Astrocyte of the spinal cord (primary cell): ENCODE measurements at regions not wholly inside any gene's neighbourhood (a gene's known extent, or its start where the extent isn't known, plus 50 kb on each side); places are given as distances from the start of the nearest gene placed in this dataset.
"Not testable (repeated sequence)": the region's sequence is repeated elsewhere in the genome, so short reads cannot be mapped to it uniquely, and the experiment has no call there.

Experiments
- DNase-seq: peaks from one replicate; pipeline ENCODE4 v3.0.0; 2011; ENCODE audit warnings: low read depth, low spot score
- H3K4me3 ChIP-seq: 2 replicates; pipeline ENCODE4 v1.5.1; 2011; ENCODE audit warnings: low read depth, mild to moderate bottlenecking, low read length, moderate library complexity
- in situ Hi-C: cut with HindIII; loops from 2 replicates; pipeline ENCODE4 v1.10.0; 2017; ENCODE audit warnings: low sequenced_read_pairs
- TF ChIP-seq, protein P1 (sequence below): IDR thresholded peaks from 2 replicates; pipeline ENCODE4 v1.5.1; 2012; ENCODE audit warnings: low read depth, mild to moderate bottlenecking, low read length, inconsistent platforms

DNA sequence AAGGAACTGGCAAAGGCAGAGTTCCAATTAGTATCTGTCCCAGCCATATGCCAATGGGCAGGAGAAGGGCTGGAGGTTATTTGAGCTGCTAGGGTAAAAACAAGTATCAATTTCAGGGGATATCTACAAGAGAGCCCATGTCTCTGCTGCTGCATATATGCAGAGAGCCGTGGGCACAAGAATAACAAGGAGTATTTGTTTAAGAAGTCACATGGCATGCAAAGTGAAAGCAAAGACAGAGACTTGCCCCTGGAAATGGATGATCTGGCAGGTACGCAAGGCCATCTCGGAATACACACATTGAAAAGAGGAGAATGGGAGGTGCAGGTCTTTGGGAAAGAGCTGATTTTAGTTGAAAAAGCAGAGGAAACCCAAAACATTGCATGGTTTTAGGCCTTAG lies 170.6 kb downstream of the EVA1A start:
- TF ChIP-seq, protein P1, sequence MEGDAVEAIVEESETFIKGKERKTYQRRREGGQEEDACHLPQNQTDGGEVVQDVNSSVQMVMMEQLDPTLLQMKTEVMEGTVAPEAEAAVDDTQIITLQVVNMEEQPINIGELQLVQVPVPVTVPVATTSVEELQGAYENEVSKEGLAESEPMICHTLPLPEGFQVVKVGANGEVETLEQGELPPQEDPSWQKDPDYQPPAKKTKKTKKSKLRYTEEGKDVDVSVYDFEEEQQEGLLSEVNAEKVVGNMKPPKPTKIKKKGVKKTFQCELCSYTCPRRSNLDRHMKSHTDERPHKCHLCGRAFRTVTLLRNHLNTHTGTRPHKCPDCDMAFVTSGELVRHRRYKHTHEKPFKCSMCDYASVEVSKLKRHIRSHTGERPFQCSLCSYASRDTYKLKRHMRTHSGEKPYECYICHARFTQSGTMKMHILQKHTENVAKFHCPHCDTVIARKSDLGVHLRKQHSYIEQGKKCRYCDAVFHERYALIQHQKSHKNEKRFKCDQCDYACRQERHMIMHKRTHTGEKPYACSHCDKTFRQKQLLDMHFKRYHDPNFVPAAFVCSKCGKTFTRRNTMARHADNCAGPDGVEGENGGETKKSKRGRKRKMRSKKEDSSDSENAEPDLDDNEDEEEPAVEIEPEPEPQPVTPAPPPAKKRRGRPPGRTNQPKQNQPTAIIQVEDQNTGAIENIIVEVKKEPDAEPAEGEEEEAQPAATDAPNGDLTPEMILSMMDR = no peak
- DNase-seq = no peak
- in situ Hi-C loops = no loop called here
- H3K4me3 ChIP-seq = no peak overlapping the region

- TF ChIP-seq, protein P1 = no peak
- in situ Hi-C loops = no loop called here
- no peak overlapping the region for H3K4me3 ChIP-seq
- DNase-seq = no peak
Measured at GRCh38 chr2:75389271-75389670, 171.5 kb downstream of the EVA1A start.

DNA sequence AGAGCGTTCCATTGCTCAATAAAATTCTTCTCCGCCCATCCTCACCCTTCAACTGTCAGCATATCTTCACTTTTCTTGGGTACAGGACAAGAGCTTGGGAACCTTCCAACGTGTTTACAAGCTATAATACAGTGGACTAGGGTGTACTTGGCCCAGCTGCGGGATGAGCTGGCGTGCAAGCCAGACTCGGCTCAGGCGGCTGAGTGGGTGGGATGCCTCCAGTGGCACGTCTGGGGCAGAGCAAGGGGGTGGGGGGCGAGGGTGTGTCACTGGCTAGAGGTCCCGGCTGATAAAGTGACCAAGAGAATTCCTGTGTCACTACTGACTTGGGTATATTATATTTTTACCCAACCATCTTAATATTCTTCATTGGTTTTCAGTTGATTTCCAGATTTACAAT lies 179.7 kb downstream of the EVA1A start:
- in situ Hi-C loops = no loop called here
- TF ChIP-seq, protein P1 = no peak
- no peak for DNase-seq
- H3K4me3 ChIP-seq = no peak overlapping the region

DNA sequence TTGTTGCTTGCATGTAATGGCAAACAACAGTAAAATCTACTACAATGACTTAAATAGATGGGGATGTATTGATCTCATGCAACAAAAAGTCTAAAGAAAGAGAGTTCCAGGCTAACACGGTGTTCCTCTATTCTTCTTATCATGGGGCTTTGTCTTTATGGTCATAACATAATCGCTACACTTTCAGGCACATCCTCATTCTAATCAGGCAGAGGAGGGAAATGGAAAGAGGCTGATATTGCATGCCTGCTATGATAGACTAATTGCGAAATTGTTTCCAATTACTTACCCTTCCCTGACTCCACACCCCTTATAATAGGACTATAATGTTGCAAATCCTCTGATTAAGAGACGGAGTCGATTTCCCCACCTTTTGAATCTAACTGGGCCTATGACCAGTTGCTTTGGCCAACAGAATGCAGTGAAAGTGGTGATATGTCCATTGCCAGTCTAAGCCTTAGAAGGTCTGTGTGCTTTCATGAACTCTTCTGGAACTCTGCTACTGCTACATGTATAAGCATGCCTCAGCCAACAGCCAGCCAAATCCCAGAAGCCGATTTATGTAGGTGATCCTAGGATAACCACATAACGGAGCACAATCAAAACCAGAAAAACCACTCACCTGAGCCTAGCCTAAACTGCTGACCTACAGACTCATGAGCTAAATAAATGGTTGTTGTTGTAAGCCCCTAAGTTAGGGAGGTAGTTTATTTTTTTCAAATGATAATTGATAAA lies 180.3 kb upstream of the TACR1 start:
- in situ Hi-C loops = no loop called here
- H3K4me3 ChIP-seq = no peak overlapping the region
- no peak for DNase-seq
- TF ChIP-seq, protein P1 = no peak

DNA sequence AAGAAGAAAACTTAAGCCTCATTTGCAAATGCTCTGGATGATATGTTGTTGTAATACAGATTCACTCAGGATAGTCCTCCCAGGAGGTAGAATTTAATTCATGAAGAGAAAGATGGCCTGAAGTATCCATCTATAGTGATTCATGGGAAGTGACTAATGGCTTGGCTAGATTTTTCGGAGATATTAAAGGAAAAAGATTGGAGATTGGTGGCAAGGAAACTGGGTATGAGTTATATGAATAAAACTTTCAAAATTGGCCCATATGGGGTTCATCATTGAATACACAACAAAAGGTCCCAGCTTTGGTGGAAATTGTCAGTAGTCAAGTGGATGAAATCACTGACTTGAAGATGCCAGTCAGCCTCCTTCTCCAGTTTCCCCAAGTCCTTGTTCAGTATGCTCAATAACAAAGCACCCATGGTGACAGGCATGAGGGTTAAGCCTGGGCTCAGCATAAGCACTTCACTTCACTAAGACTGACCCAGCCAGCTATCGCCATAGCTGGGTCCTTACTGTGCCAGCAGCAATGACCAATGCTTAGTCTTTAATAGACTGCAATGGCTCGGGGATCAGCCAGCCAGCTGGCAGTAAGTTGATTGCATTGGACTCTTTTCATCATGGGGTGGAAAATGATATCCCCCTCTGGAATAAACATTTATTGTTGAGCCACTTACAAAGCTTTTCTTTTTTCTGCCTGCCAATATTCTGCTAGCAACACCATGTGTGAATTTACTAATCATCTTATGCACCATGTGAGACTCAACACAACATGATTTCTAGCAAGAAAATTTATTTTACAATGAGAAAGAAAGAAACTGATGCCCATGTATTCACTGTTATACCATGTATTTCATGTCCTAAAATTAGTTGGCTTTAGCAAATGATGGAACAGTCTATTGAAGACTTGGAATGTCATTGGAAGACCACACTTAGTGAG lies 176.6 kb upstream of the TACR1 start:
- DNase-seq = no peak
- TF ChIP-seq, protein P1 = no peak
- H3K4me3 ChIP-seq = no peak overlapping the region
- in situ Hi-C loops = no loop called here

- peak; percentile 33 for DNase-seq
- in situ Hi-C loops, H3K4me3 ChIP-seq: not testable (repeated sequence)
Measured at GRCh38 chr2:75374414-75374957, 175.2 kb upstream of the TACR1 start.
